ENCODE measurements at regions not wholly inside any gene's neighbourhood (a gene's known extent, or its start where the extent isn't known, plus 50 kb on each side); places are given as distances from the start of the nearest gene placed in this dataset.

DNA sequence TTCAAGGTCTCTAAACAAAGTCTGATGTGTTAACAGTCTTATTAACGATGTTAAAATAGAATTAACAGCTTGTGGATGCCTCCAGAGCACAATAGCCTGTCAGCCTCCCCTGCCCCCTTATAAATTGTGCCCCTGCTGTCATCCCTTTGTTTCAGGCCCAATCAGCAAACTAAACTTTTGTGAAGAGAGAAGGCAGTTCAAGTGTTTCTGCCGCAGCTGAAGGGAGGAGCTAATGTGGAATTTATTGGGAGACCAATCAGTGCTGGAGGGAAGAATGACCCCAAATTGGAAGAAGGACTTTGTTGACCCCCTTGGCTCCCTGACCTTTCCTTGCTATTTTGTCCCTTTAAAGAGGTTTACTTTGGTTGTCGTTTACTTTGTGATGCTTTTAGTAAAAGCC is 160.5 kb downstream of the TM9SF2 start:
- TF ChIP-seq TAF1 (IDR thresholded peaks at IDR 0.05; ENCODE audit: borderline replicate concordance, insufficient read depth, low read length): no peak
- TF ChIP-seq, protein P1, sequence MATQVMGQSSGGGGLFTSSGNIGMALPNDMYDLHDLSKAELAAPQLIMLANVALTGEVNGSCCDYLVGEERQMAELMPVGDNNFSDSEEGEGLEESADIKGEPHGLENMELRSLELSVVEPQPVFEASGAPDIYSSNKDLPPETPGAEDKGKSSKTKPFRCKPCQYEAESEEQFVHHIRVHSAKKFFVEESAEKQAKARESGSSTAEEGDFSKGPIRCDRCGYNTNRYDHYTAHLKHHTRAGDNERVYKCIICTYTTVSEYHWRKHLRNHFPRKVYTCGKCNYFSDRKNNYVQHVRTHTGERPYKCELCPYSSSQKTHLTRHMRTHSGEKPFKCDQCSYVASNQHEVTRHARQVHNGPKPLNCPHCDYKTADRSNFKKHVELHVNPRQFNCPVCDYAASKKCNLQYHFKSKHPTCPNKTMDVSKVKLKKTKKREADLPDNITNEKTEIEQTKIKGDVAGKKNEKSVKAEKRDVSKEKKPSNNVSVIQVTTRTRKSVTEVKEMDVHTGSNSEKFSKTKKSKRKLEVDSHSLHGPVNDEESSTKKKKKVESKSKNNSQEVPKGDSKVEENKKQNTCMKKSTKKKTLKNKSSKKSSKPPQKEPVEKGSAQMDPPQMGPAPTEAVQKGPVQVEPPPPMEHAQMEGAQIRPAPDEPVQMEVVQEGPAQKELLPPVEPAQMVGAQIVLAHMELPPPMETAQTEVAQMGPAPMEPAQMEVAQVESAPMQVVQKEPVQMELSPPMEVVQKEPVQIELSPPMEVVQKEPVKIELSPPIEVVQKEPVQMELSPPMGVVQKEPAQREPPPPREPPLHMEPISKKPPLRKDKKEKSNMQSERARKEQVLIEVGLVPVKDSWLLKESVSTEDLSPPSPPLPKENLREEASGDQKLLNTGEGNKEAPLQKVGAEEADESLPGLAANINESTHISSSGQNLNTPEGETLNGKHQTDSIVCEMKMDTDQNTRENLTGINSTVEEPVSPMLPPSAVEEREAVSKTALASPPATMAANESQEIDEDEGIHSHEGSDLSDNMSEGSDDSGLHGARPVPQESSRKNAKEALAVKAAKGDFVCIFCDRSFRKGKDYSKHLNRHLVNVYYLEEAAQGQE (IDR thresholded peaks at IDR 0.05; ENCODE audit: insufficient read depth in 1 of 2, low read depth in 2 of 2, low read length in 2 of 2): no peak

All from PFSK-1 (cell line).